NOMO-1 (cell line): ENCODE measurements at regions not wholly inside any gene's neighbourhood (a gene's known extent, or its start where the extent isn't known, plus 50 kb on each side); places are given as distances from the start of the nearest gene placed in this dataset.

ENCODE experiments used
- DNase-seq, 2 experiments: peaks; one replicate each; lab custom pipeline; 2025; ENCODE audit not compliant: unreplicated experiment in 2 of 2; lab: John Stamatoyannopoulos, UW

- DNase-seq, result no peak
These were observed 582.4 kb downstream of the BRINP1 start for GRCh38 chr9:118786877-118787276.

- no peak for DNase-seq
These were observed 560.0 kb downstream of the BRINP1 start for GRCh38 chr9:118809160-118809625.

GRCh38 chr9:118829334-118829733 lies 539.9 kb downstream of the BRINP1 start:
- DNase-seq, result peak in 1 of 2 experiments; percentile 1

- no peak for DNase-seq
These were observed 536.9 kb downstream of the BRINP1 start for GRCh38 chr9:118832371-118832770.

GRCh38 chr9:118836891-118837290 lies 532.3 kb downstream of the BRINP1 start:
- no peak for DNase-seq

GRCh38 chr9:118871531-118871930 lies 497.7 kb downstream of the BRINP1 start:
- DNase-seq, result no peak

- DNase-seq, result no peak
These were observed 486.6 kb downstream of the BRINP1 start for GRCh38 chr9:118882684-118883083.

- DNase-seq, result no peak
These were observed 485.8 kb downstream of the BRINP1 start for GRCh38 chr9:118883411-118883810.

- no peak for DNase-seq
These were observed 478.0 kb downstream of the BRINP1 start for GRCh38 chr9:118891213-118891612.

GRCh38 chr9:118896324-118897000 lies 472.8 kb downstream of the BRINP1 start:
- no peak for DNase-seq

- no peak for DNase-seq
These were observed 451.1 kb downstream of the BRINP1 start for GRCh38 chr9:118918180-118918579.

- DNase-seq, result no peak
These were observed 440.5 kb downstream of the BRINP1 start for GRCh38 chr9:118928722-118929121.

GRCh38 chr9:118929287-118929686 lies 439.9 kb downstream of the BRINP1 start:
- no peak for DNase-seq

GRCh38 chr9:118931941-118932340 lies 437.3 kb downstream of the BRINP1 start:
- no peak for DNase-seq

- no peak for DNase-seq
These were observed 430.7 kb downstream of the BRINP1 start for GRCh38 chr9:118938581-118938980.

- no peak for DNase-seq
These were observed 428.8 kb downstream of the BRINP1 start for GRCh38 chr9:118940473-118940872.

- DNase-seq, result no peak
These were observed 422.6 kb downstream of the BRINP1 start for GRCh38 chr9:118946669-118947068.

GRCh38 chr9:118954857-118955256 lies 414.4 kb downstream of the BRINP1 start:
- DNase-seq, result no peak

GRCh38 chr9:118957585-118957984 lies 411.6 kb downstream of the BRINP1 start:
- DNase-seq, result no peak

GRCh38 chr9:118959366-118959765 lies 409.9 kb downstream of the BRINP1 start:
- no peak for DNase-seq

GRCh38 chr9:118961857-118962256 lies 407.4 kb downstream of the BRINP1 start:
- DNase-seq, result no peak

GRCh38 chr9:118962426-118962825 lies 406.8 kb downstream of the BRINP1 start:
- no peak for DNase-seq

GRCh38 chr9:118963674-118964073 lies 405.6 kb downstream of the BRINP1 start:
- DNase-seq, result no peak
